Ammon's horn (tissue), 1 donor: ENCODE measurements at regions not wholly inside any gene's neighbourhood (a gene's known extent, or its start where the extent isn't known, plus 50 kb on each side); places are given as distances from the start of the nearest gene placed in this dataset.
"Not testable (repeated sequence)": the region's sequence is repeated elsewhere in the genome, so short reads cannot be mapped to it uniquely, and the experiment has no call there.

Source experiments
- DNase-seq: peaks from one replicate; pipeline ENCODE4 v3.0.0-alpha.2; 2016; ENCODE audit warnings: low spot score

DNA sequence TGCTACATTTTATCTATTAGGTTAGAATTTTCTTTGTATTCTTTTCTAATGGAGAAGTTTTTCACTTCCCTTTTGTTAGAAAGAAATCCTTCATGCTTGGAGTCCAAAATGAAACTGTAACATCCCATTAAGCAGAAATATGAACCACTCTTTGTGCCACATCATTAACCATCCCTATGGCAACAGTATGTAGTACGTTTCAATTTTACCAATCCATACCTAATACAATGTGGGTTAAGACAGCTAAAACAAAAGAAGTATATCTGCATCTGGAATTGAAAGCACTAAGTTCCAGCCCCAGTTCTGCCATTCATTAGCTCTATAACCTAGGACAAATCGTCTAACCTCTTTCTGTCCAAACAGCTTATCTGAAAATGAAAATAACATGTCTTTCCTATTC, 409.2 kb upstream of the SPHKAP start:
- no peak for DNase-seq

DNA sequence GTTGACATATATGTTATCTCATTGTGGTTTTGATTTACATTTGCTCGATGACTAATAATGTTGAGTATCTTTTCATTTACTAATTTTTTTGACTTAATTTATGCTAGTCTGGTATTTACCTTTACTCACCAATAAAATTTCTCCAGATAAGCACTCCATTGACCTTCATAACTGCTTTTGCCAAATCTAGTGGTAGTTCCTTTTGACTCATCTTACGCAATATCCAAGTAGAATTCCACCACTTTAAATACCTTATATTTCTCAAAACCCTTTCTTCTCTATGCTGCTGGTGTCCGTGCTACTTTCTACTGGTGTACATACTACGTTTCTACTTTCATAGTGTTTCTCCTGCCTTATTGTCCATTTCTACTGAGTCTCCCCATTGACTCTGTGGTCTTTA, 407.6 kb upstream of the SPHKAP start:
- DNase-seq: no peak

DNA sequence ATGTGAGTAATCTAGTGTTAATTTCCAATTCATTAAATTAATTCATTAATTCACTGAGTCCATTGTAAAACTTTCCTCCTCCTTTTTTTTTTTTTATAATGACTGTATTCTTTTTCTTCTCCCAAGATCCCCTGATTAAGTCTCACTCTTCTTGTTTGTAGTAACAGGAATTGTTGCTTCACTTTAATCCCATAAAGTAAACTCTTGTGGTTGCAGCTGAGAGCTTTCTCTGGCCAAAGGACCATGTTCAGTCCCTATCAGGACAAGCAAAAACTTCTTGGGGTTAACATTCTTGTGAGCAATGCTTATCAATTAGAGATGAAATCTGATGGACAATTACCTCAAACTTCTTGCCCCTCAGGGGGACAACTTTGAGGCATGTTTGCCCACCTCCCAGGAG, 400.2 kb upstream of the SPHKAP start:
- no peak for DNase-seq

DNA sequence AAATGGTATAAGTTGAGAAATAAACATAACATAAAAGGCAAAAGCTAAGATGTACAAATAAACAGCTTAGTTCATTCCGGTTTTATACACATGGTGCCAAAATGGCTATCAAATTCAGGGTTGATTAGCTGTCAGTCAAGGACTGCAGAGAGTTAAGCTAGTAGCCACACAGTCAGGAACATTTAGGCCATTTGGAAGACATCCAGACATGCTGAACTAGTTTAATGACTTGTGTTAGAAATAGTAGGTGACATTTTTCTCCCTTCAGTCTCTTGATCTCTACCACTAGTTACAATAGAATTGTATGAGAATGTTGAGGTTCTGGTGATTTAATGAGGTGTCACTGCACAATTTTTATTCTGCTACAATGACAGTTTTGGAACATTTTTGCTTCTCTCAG, 394.4 kb upstream of the SPHKAP start:
- DNase-seq: no peak

DNA sequence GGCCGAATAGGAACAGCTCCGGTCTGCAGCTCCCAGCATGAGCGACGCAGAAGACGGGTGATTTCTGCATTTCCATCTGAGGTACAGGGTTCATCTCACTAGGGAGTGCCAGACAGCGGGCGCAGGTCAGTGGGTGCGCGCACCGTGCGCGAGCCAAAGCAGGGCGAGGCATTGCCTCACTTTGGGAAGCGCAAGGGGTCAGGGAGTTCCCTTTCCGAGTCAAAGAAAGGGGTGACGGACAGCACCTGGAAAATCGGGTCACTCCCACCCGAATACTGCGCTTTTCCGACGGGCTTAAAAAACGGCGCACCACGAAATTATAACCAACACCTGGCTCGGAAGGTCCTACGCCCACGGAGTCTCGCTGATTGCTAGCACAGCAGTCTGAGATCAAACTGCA, 386.8 kb upstream of the SPHKAP start:
- not testable (repeated sequence) for DNase-seq

DNA sequence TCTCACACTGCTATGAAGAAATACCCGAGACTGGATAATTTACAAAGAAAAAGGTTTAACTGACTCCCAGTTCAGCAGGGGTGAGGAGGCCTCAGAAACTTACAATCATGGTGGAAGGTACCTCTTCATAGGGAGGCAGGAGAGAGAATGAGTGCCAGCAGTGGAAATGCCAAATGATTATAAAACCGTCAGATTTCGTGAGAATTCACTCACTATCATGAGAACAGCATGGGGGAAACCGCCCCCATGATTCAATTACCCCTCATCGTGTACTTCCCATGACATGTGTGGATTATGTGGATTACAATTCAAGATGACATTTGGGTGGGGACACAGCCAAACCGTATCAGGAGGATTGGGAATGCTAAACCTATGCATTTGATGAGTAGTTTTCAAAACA, 380.3 kb upstream of the SPHKAP start:
- DNase-seq: no peak

DNA sequence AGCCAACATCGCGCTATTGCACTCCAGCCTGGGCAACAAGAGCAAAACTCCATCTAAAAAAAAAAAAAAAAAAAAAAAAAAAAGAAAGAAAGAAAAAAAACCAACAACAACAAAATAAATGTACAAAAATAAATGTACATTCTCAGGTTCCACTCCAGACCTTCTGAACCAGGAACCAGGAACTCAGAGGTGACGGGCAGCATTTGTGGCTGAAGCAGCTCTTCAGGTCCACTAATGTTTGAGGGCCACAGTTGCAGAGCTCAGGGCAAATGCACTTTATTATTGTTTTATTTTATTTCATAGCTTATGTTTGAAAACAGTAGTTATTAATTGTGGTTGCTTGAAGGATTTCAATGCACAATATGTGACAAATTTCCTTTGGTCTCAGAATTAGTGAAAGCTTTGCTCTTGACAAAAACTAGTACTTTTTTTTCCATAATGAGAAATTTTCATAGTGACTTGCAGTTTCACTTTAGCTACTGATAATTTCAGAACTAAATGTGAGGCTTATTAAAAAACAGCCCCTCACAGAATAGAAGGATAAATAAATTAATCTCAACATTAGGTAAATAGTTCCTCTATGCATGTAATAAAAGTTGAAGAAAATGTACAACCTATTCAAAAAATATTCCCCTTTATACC, 378.4 kb upstream of the SPHKAP start:
- DNase-seq: no peak

DNA sequence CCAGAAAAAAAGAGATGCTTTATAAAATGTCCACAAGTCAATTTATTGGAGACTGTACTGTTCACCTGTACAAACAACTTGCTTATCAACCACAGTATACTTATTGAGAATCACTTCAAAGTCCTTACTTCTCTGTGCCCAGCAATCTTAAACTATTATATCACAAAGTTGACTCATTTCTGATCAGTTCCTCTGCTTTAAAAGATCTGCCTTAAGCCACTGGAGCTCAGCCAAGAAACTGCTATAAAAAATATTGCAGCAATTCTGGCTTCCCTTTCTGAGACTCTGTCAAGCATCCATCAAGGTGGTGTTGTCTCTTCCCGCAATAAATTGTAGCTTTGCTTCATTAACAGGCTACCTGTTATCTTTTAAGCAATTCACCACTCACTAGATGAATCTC, 375.2 kb upstream of the SPHKAP start:
- DNase-seq: no peak

DNA sequence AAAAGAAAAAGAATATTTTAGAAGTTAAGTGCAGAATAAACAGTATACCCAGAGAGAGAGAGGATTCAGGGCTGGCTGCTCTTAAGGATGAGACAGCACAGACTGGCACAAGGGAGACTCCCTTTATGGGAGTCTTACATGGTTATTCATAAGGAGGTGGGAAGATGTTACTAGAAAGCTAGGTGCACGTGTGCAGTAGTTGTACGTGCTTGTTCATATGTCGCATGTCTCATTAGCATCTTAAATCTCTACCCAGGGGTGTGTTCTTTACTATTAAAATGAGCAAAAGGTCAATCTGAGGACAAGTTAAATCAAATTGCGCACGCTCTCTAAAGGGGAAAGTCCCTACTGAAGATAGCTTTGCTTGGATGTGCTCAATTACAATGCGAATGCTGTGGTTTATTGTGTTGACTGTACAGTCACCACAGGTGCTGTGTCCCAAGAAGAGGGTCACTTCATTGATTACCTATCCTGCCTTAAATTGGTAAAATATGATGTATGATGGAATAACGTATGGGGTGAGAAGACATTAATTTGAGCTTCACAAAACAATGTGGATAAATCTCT, 368.0 kb upstream of the SPHKAP start:
- DNase-seq: no peak

DNA sequence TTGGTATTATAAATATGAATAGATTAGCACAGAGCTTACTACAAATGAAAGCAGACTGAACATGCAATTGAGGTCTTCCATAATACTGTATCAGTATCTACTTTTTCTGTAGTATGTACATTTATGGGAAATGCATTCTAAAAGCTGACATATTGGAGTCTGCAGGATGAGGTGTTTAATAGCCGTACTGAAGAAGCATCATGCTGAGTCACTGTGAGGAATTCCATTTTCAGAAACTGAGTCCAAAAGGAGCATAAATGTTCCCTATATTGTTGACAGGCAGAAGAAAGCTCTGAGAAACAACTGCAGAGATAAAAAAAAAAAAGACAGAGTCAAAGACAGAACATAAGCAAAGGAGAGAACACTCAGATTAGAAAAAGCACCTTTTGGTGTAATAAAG, 366.7 kb upstream of the SPHKAP start:
- DNase-seq: no peak

DNA sequence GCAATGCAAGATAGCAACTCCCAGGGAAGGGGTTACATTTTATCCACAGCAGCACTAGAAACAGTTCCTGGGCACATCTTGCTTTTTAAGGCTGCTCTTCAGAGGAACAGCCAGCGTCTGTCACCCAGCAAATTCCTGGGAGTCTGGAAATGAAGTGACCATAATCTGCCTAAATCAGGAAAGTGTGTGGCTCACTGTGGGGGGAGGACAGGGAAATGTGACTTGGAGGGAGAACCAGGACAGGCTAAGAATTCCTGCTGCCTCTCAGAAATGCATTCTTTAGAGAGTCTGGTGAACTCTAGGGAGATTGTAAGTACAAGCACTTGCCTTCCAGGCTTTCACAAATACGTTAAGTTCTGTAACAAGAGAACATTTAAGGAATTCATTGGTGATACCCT, 364.3 kb upstream of the SPHKAP start:
- no peak for DNase-seq

DNA sequence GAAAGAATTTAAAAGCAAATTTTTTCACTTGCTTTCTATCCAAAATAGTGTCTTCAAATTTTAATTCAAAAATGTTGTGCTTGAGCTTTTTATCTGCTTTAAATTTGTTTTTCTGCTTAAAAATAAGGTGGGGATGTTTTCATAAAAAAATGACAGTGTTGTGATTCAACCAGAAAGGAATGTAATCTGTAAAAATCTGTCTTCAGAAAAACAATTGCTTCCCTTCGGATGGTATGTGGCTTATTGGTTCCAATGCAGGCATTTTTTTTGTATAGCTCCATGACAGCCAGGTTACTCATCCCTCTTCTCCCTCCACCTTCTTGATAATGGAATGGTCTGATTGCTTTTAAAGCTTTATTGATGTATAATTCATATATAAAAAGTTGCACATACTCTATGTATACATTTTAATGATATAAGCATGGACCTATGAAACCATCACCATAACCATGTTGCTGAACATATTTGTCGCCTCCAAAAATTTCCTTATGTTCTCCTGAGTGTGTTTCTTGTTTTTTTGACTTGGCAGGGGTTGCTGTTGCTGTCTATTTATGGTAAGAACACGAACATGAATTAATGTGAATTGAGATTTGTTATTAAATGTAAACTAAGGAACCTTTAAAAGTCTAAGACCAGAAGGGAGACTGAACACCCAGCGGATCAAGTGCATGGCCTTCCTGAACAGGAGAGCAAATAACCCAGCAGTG, 363.7 kb upstream of the SPHKAP start:
- DNase-seq: no peak

DNA sequence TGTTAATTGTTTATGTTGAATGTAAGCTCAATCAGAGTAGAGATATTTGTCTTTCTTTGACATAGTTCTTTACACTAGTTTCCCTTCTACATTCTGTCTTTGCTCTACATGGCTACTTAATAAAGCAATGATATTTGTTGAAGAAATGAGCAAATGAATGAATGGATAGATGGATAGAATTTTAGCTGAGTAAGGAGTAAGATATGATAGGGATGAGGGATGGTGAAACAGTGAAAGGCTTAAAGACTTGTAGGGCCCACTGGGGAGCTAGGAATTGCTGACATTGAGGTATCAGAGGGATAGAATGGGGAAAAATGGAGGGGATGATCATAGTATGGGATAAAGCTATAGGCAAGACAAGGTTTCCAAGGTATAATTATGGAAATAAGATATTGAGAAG, 361.6 kb upstream of the SPHKAP start:
- DNase-seq: no peak

DNA sequence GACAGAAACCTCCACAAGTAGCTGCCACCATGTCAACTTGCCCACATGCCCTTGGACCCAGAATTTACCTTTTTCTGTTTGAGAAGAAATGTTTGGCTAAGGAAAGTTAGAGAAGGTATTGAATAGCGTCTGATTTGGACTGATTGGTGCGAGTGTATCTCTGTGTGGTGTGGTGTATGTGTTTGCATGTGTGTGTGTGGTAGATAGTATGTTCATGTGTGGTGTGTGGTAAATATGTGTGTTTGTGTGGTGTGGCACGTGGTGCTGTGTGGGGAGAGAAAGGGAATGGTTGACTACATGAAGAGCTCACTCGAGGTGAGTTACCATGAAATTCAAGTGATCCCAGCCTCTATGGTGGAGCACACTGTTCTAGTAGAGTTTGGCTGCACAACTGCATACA, 360.8 kb upstream of the SPHKAP start:
- DNase-seq: no peak

DNA sequence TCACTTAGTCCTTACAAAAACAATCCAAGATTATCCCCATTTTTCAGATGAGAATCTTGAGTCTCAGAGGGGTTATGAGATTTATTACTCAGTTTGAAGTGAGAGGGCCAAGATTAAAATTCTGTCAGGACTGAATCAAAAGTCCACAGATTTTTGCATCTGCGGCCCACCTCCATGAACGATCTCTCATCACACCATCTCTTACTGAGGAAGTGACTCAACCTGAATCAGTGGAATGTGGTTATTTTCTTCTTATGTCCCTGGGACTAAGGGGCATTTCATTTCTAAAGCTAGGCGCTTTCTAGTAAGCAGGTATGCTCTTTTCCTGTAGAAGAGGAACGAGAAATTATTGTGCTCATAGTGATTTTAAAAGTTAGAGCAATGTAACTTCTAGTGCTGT, 360.3 kb upstream of the SPHKAP start:
- no peak for DNase-seq

DNA sequence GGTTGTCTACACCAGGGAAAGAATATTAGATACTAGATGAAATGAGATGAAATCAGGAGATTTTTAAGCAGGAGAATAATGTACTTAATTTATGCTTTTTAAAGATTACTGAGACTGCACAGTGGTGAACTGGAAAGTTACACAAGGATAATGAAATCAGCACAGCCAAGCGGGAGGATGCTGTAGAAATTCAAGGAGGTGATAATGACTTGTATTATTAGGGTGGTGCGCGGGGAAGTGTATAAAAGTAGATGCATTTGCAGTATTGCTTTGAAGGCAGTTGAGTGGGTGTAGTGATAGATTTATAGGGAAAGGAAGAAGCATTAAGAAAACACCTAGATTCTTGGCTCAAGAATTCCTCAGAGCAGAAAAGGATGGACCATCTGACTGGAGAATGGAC, 359.5 kb upstream of the SPHKAP start:
- DNase-seq: no peak

DNA sequence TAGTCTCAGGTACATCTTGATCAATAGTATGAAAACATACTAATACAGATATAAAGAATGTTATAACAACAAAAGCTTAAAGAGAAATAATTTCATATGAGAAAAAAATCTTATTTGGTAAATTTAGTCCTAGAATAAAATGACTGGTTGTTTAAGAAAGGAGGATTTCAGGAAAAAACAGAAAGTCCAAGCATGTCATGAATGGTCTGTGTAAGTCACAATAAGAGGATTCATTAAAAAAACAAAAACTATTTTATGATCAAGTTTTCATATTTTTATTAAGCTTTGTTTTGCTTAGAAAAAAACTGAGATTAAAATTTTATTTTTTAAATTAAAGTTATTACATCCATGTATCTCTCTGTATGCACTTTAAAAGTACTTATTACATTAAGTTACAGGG, 353.9 kb upstream of the SPHKAP start:
- DNase-seq: no peak

DNA sequence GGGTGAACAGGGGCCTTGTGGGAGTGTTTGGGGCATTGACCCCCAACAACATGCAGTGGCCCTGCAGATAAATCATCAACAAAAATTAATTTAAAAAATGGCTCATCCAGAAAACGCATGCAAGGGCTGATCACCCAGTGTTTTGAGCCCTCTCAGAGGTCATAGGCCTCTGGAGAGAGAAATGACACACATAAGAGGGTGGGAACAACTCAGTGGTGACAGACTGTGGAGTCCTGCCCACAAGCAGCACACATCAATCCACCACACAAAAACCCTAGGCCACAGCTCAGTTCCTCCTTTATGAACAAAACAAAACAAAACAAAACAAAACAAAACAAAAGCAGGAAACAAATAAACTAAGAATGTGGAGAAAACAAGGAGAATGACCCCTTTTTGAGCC, 351.7 kb upstream of the SPHKAP start:
- DNase-seq: no peak

DNA sequence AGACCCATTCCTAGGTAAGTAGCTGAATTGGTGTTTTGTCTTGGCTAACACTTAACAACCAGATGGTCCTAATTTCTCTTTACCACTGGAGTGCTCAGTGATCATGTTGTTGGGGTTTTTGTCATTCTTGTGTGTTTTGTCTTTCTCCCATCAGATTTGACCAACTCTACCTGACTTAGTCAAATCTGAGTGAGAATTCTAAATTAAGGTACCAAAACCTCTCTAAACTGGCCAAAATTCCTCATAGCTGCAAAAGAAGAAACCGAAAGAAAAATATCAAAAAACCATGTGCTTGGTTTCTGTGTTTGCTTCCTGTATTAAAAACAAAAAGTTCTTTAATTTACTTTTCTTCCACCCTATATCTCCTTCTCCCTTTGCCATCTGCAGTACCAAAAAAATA, 350.7 kb upstream of the SPHKAP start:
- DNase-seq: no peak

DNA sequence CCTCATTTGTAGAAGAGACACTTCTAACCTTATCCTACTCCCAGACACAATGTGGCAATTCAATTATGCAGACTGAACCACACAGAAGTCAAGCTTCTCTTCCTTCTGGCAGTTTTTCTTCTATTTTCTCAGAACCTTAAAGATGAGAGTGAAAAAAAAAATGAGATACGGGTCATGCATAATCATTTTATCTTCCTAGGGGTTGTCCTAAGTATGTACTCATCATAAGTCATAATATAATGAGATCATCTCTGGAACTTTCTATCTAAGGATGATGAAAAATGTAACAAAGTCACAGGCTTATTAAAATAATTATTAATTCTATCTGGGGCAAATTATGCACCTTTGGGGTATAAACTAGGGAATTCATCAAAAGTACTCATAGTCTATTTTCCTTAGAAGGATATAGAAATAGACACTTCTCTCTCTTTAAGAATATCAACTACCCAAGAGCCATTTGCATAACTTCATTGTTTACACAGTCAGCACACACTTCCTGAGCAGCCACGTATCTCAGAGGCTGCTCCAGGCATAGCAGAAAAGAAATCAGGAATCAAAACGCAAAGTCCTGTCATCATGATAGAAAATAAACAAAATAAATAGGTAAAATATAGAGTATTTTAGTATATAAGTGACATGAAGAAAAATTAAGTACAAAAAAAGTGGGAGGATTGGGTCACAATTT, 345.9 kb upstream of the SPHKAP start:
- no peak for DNase-seq

DNA sequence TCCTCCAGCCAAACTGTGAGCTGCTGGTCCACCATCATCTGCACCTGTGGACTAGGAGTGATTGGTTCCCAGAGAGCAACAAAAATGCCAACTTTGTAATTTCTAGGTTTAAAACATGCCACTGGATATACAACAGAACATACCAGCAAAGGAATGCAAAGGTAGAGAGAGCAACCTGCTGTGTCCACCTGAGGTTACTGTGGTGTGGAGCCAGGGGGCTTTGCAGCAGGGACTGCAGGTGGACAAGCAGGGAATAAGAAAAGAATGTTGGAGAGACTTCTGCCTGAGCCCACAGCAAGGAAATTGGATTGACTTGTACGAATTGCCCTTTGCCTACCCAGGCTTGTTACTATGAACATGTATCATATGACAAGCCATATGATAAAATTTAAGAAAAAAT, 345.2 kb upstream of the SPHKAP start:
- DNase-seq: no peak

DNA sequence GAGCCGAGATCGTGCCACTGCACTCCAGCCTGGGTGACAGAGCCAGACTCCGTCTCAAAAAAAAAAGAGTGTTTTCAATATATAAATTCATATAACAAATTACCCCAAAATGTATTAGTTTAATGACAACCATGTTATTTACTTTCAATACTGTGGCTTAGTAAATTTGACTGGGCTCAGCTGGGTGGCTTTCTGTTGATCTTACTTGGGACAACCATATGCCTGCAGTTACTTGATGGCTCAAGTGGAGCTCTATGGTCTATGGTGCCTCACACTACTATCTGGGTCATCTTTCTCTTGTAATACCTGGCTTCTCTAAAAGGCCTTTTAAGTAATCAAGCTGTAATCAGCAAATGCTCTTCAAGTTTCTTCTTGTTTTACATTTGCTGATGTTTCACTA, 341.5 kb upstream of the SPHKAP start:
- DNase-seq: no peak

DNA sequence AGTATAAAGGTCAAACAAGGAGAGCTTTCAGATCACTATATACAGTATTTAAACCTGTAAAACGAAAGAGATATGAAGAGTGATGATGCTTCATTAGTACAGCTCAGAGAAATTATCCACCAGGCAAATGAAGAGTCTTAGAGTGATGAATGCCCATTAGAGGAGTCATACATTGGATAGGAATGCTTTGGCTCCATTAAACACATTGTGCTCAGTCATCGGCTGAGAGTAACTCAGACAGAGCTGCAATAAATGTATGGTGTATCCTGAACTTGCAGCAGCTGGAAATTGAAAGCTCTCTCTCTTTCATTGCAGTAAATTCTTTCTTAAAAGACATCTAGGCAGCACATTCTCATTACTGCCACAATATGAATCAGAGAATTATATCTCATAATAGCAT, 340.8 kb upstream of the SPHKAP start:
- no peak for DNase-seq
